ENCODE measurements at regions not wholly inside any gene's neighbourhood (a gene's known extent, or its start where the extent isn't known, plus 50 kb on each side); places are given as distances from the start of the nearest gene placed in this dataset.

GRCh38 chr19:56960959-56961543 lies 120.5 kb upstream of the PEG3 start (continued):
- TF ChIP-seq CHD7 (IDR thresholded peaks at IDR 0.05; ENCODE audit: insufficient replicate concordance, low read length): no peak
- TF ChIP-seq GTF2F1 (IDR thresholded peaks at IDR 0.05; ENCODE audit: borderline replicate concordance, low read depth, low read length): no peak
- TF ChIP-seq EP300 (IDR thresholded peaks at IDR 0.05; ENCODE audit: borderline replicate concordance in 1 of 2, low read depth in 2 of 2, low read length in 2 of 2): no peak
- no peak for TF ChIP-seq CBX5 (IDR thresholded peaks at IDR 0.05; ENCODE audit: low read depth, low read length)
- no peak for TF ChIP-seq TAF7 (optimal IDR thresholded peaks at IDR 0.05; ENCODE audit: borderline replicate concordance, low read depth, low read length)
- no peak for TF ChIP-seq HDAC6 (IDR thresholded peaks at IDR 0.05; ENCODE audit: low read depth, low read length)
- TF ChIP-seq CBX8 (IDR thresholded peaks at IDR 0.05; ENCODE audit: borderline replicate concordance, low read depth, low read length): no peak
- no peak for TF ChIP-seq RBBP5 (IDR thresholded peaks at IDR 0.05; ENCODE audit: borderline replicate concordance, low read depth, low read length)
- TF ChIP-seq RAD21 (IDR thresholded peaks at IDR 0.05 in 1 of 2, conservative IDR thresholded peaks at IDR 0.05 in 1 of 2; ENCODE audit: low read depth in 2 of 2, low read length in 2 of 2): no peak
- TF ChIP-seq RXRA (IDR thresholded peaks at IDR 0.05; ENCODE audit: insufficient read depth, low read depth, low read length): no peak
